ENCODE measurements at regions not wholly inside any gene's neighbourhood (a gene's known extent, or its start where the extent isn't known, plus 50 kb on each side); places are given as distances from the start of the nearest gene placed in this dataset.

- Histone ChIP-seq H4K20me1 (ENCODE audit: insufficient read depth, low read length) (no peaks in the 10 kb centered on the region), H3K27me3 (ENCODE audit: insufficient read depth, low read length) (no peaks in the 10 kb centered on the region), H3K4me1 (ENCODE audit: insufficient read depth, low read length) (peaks cover 16% of the 10 kb centered on the region), H3K9ac (ENCODE audit: low read length) (no peak overlapping the region), H3K79me2 (ENCODE audit: insufficient read depth, low read length) (no peaks in the 10 kb centered on the region), H2AFZ (ENCODE audit: low read depth, low read length) (no peak overlapping the region), H3K9me3 (ENCODE audit: insufficient read depth, low read depth, low read length) (no peaks in the 10 kb centered on the region), H3K4me2 (ENCODE audit: low read length) (no peak overlapping the region), H3K36me3 (ENCODE audit: insufficient read depth, low read length) (no peaks in the 10 kb centered on the region), H3K27ac (ENCODE audit: low read depth, low read length) (no peak overlapping the region), H3K4me3 (ENCODE audit: insufficient read depth, low read depth, low read length) (no peak overlapping the region)
- FAIRE-seq (no peak), DNase-seq (ENCODE audit: low read depth) (no peak)
- Mint-ChIP-seq H3K9me3 (ENCODE audit: unreplicated experiment) (peaks cover 5% of the 10 kb centered on the region), H3K4me3 (ENCODE audit: unreplicated experiment) (no peak overlapping the region), H3K36me3 (ENCODE audit: low read depth, unreplicated experiment) (no peaks in the 10 kb centered on the region), H3K27me3 (ENCODE audit: low read depth, unreplicated experiment) (no peaks in the 10 kb centered on the region), H3K27ac (ENCODE audit: unreplicated experiment) (no peak overlapping the region), H3K4me1 (ENCODE audit: low read depth, unreplicated experiment) (peaks cover 45% of the 10 kb centered on the region)
- TF ChIP-seq EZH2 (IDR thresholded peaks at IDR 0.05; ENCODE audit: insufficient read depth, low read length) = no peak
- TF ChIP-seq CTCF (IDR thresholded peaks at IDR 0.05; ENCODE audit: insufficient read depth, low read depth, low read length) = no peak
These were observed 225.6 kb upstream of the HMGA2 start for GRCh38 chr12:65598688-65599087.

- no peaks in the 10 kb centered on the region for H3K36me3 Mint-ChIP-seq (ENCODE audit: low read depth, unreplicated experiment)
- H4K20me1 ChIP-seq (ENCODE audit: insufficient read depth, low read length) = no peaks in the 10 kb centered on the region
- H3K9me3 ChIP-seq (ENCODE audit: insufficient read depth, low read depth, low read length) = no peaks in the 10 kb centered on the region
- TF ChIP-seq EZH2 (IDR thresholded peaks at IDR 0.05; ENCODE audit: insufficient read depth, low read length) (no peak), CTCF (IDR thresholded peaks at IDR 0.05; ENCODE audit: insufficient read depth, low read depth, low read length) (no peak)
- peak overlapping the region; percentile 85 for H3K4me2 ChIP-seq (ENCODE audit: low read length)
- no peaks in the 10 kb centered on the region for H3K27me3 Mint-ChIP-seq (ENCODE audit: low read depth, unreplicated experiment)
- H3K27me3 ChIP-seq (ENCODE audit: insufficient read depth, low read length) = no peaks in the 10 kb centered on the region
- peaks cover 5% of the 10 kb centered on the region for H3K36me3 ChIP-seq (ENCODE audit: insufficient read depth, low read length)
- H3K4me1 Mint-ChIP-seq (ENCODE audit: low read depth, unreplicated experiment) = peaks cover 44% of the 10 kb centered on the region
- H3K79me2 ChIP-seq (ENCODE audit: insufficient read depth, low read length) = peaks cover 11% of the 10 kb centered on the region
- H3K27ac ChIP-seq (ENCODE audit: low read depth, low read length) = peak overlapping the region; percentile 99
- peak overlapping the region; percentile 96 for H3K9ac ChIP-seq (ENCODE audit: low read length)
- H3K4me1 ChIP-seq (ENCODE audit: insufficient read depth, low read length) = peaks cover 31% of the 10 kb centered on the region
- no peak overlapping the region for H3K4me3 Mint-ChIP-seq (ENCODE audit: unreplicated experiment)
- peaks cover 3% of the 10 kb centered on the region for H3K9me3 Mint-ChIP-seq (ENCODE audit: unreplicated experiment)
- H2AFZ ChIP-seq (ENCODE audit: low read depth, low read length) = no peak overlapping the region
- H3K27ac Mint-ChIP-seq (ENCODE audit: unreplicated experiment) = peak overlapping the region; percentile 96
- FAIRE-seq (peak; percentile 66), DNase-seq (ENCODE audit: low read depth) (peak; percentile 31)
- H3K4me3 ChIP-seq (ENCODE audit: insufficient read depth, low read depth, low read length) = no peak overlapping the region
These were observed 222.1 kb upstream of the HMGA2 start for GRCh38 chr12:65602253-65602609.

GRCh38 chr12:65602610-65603295, 221.5 kb upstream of the HMGA2 start:
- Mint-ChIP-seq H3K4me1 (ENCODE audit: low read depth, unreplicated experiment) (peaks cover 41% of the 10 kb centered on the region), H3K27ac (ENCODE audit: unreplicated experiment) (peak overlapping the region; percentile 96), H3K27me3 (ENCODE audit: low read depth, unreplicated experiment) (no peaks in the 10 kb centered on the region), H3K4me3 (ENCODE audit: unreplicated experiment) (peak overlapping the region; percentile 63), H3K36me3 (ENCODE audit: low read depth, unreplicated experiment) (no peaks in the 10 kb centered on the region), H3K9me3 (ENCODE audit: unreplicated experiment) (peaks cover 3% of the 10 kb centered on the region)
- TF ChIP-seq CTCF (IDR thresholded peaks at IDR 0.05; ENCODE audit: insufficient read depth, low read depth, low read length) = peak; percentile 93
- TF ChIP-seq EZH2 (IDR thresholded peaks at IDR 0.05; ENCODE audit: insufficient read depth, low read length) = no peak
- H3K9ac ChIP-seq (ENCODE audit: low read length) = peak overlapping the region; percentile 96
- H4K20me1 ChIP-seq (ENCODE audit: insufficient read depth, low read length) = no peaks in the 10 kb centered on the region
- H3K27me3 ChIP-seq (ENCODE audit: insufficient read depth, low read length) = no peaks in the 10 kb centered on the region
- no peaks in the 10 kb centered on the region for H3K9me3 ChIP-seq (ENCODE audit: insufficient read depth, low read depth, low read length)
- peaks cover 11% of the 10 kb centered on the region for H3K79me2 ChIP-seq (ENCODE audit: insufficient read depth, low read length)
- peak; percentile 88 for DNase-seq (ENCODE audit: low read depth)
- H3K27ac ChIP-seq (ENCODE audit: low read depth, low read length) = peak overlapping the region; percentile 99
- H3K4me1 ChIP-seq (ENCODE audit: insufficient read depth, low read length) = peaks cover 26% of the 10 kb centered on the region
- H3K4me2 ChIP-seq (ENCODE audit: low read length) = peak overlapping the region; percentile 85
- peak overlapping the region; percentile 75 for H3K4me3 ChIP-seq (ENCODE audit: insufficient read depth, low read depth, low read length)
- no peak overlapping the region for H2AFZ ChIP-seq (ENCODE audit: low read depth, low read length)
- peak; percentile 70 for FAIRE-seq
- H3K36me3 ChIP-seq (ENCODE audit: insufficient read depth, low read length) = peaks cover 5% of the 10 kb centered on the region

Data from astrocyte (in vitro differentiated cells and primary cell).